OCI-LY3 (cell line): ENCODE measurements at regions not wholly inside any gene's neighbourhood (a gene's known extent, or its start where the extent isn't known, plus 50 kb on each side); places are given as distances from the start of the nearest gene placed in this dataset.

ENCODE experiments used
- CTCF ChIP-seq: fragments of 200-600, 300-600 bp; sonication (generic); IDR thresholded peaks from 2 replicates; pipeline ENCODE4 v1.5.1; 2014; ENCODE audit warnings: antibody characterized with exemption, low read length, low read depth
- EZH2phosphoT487 ChIP-seq: fragments of 200-600 bp; shearing (Covaris generic); IDR thresholded peaks from 2 replicates; pipeline ENCODE4 v1.6.1; 2018; ENCODE audit warnings: antibody characterized with exemption, mixed run types, low read depth

GRCh38 chr21:15243406-15243805 lies 178.6 kb upstream of the NRIP1 start:
- TF ChIP-seq CTCF, result no peak
- TF ChIP-seq EZH2phosphoT487, result no peak
